ENCODE measurements at regions not wholly inside any gene's neighbourhood (a gene's known extent, or its start where the extent isn't known, plus 50 kb on each side); places are given as distances from the start of the nearest gene placed in this dataset.

DNA sequence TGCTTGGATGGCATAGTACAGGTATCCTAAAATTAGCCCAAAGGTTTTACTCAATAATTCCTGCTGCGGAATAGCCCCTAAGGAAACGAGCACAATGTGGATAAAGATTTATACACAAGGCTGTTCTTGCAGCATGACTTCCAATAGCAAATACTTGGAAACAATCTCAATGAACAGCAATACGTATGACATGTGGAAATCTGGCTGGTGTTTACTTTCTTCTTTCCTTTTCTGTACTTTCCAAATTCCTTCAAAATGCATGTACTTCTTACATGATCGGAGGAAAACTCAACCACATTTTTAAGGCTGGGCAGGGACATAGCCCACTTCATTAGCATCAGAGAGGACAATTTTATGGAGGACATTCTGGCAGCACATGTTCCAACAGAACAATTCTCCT lies 86.6 kb downstream of the C16orf95 start:
- H3K36me3 ChIP-seq, result no peaks in the 10 kb centered on the region
- peaks cover 5 to 17% (median 8%) of the 10 kb centered on the region in 4 donors for H3K4me1 ChIP-seq
- DNase-seq, result no peak
- H3K27me3 ChIP-seq, result no peaks in the 10 kb centered on the region
- no peak overlapping the region for H3K27ac ChIP-seq
- H3K9me3 ChIP-seq, result peaks cover 0 to 7% (median 0%) of the 10 kb centered on the region in 3 donors
- intact Hi-C loops (cut with DNase I; ENCODE audit: low total_unique reads), result no loop called here
- H3K4me3 ChIP-seq, result no peak overlapping the region
- TF ChIP-seq, protein P1, sequence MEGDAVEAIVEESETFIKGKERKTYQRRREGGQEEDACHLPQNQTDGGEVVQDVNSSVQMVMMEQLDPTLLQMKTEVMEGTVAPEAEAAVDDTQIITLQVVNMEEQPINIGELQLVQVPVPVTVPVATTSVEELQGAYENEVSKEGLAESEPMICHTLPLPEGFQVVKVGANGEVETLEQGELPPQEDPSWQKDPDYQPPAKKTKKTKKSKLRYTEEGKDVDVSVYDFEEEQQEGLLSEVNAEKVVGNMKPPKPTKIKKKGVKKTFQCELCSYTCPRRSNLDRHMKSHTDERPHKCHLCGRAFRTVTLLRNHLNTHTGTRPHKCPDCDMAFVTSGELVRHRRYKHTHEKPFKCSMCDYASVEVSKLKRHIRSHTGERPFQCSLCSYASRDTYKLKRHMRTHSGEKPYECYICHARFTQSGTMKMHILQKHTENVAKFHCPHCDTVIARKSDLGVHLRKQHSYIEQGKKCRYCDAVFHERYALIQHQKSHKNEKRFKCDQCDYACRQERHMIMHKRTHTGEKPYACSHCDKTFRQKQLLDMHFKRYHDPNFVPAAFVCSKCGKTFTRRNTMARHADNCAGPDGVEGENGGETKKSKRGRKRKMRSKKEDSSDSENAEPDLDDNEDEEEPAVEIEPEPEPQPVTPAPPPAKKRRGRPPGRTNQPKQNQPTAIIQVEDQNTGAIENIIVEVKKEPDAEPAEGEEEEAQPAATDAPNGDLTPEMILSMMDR (IDR thresholded peaks at IDR 0.05), result no peak

DNA sequence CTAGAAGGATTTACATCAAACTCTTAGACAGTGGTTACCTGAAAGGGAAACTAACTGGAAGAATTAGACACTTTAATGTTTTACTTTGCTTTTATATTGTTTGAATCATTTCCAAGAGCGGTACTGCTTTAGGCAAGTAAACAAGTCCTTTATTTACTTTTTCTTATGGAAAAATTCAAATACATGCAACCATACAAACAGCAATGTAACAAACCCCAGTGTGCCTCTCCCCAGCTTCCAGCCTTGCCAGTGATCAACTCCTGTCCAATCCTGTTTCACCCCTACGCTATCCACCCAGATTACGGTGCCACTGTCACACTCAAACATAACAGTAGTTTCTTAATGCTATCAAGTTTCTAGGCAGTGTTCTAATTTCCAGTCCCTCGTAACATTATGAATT lies 85.9 kb downstream of the C16orf95 start:
- intact Hi-C loops (cut with DNase I; ENCODE audit: low total_unique reads), result no loop called here
- no peak for DNase-seq
- Histone ChIP-seq H3K4me3 (no peak overlapping the region), H3K9me3 (peaks cover 0 to 7% (median 0%) of the 10 kb centered on the region in 3 donors), H3K27me3 (no peaks in the 10 kb centered on the region), H3K36me3 (no peaks in the 10 kb centered on the region), H3K4me1 (peaks cover 5 to 17% (median 8%) of the 10 kb centered on the region in 4 donors), H3K27ac (no peak overlapping the region)
- TF ChIP-seq, protein P1 (IDR thresholded peaks at IDR 0.05), result no peak

DNA sequence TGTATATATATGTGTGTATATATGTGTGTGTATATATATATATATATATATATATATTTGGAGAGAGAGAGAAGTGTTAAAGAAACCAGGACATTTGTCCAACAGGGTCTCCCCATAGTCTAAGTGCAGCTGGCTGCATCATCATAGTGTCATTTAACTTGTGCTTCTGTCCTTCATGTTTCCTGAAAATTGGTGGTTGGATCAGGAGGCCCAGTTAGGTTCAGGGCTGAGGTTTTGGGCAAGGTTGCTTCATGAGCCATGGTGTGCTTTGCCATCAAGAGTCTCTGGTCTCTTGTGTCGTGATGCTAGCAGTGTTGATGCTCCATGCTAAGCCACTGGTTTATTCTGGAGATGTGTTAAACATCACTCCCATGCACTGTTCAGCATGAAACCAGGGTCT lies 85.3 kb downstream of the C16orf95 start:
- intact Hi-C loops (cut with DNase I; ENCODE audit: low total_unique reads), result no loop called here
- H3K36me3 ChIP-seq, result no peaks in the 10 kb centered on the region

DNA sequence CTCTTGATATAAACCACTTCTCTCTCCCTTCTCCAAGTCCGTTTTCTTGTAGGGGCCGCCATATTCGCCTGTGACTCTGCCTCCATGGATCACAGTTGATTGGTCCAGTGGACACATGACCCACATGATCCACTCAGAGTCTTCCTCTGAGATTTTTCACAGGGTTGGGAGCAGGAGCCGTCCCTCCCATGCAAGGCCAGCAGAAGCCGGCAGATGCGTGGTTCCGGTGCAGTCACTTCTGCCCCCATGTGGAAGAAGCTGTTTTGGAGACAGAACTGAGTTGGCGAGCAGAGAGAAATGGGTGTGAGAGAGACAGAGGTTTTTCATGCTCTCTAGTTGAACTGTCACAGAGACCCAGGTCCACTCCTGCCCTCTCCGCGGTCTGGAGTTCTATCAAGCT lies 83.3 kb downstream of the C16orf95 start:
- DNase-seq, result no peak
- TF ChIP-seq, protein P1 (IDR thresholded peaks at IDR 0.05), result no peak
- intact Hi-C loops (cut with DNase I; ENCODE audit: low total_unique reads), result no loop called here
- Histone ChIP-seq H3K4me1 (no peaks in the 10 kb centered on the region), H3K9me3 (peaks cover 0 to 7% (median 0%) of the 10 kb centered on the region in 3 donors), H3K27ac (no peak overlapping the region), H3K27me3 (peaks cover 0 to 4% of the 10 kb centered on the region in 2 donors), H3K36me3 (no peaks in the 10 kb centered on the region), H3K4me3 (no peak overlapping the region)

More for the DNA sequence above, 85.3 kb downstream of the C16orf95 start:
- no peak for DNase-seq
- TF ChIP-seq, protein P1 (IDR thresholded peaks at IDR 0.05), result no peak
- Histone ChIP-seq H3K4me1 (peaks cover 5 to 15% (median 7%) of the 10 kb centered on the region in 4 donors), H3K27ac (no peak overlapping the region), H3K9me3 (peaks cover 0 to 7% (median 0%) of the 10 kb centered on the region in 3 donors), H3K27me3 (peaks cover 0 to under 1% of the 10 kb centered on the region in 2 donors), H3K4me3 (no peak overlapping the region)

DNA sequence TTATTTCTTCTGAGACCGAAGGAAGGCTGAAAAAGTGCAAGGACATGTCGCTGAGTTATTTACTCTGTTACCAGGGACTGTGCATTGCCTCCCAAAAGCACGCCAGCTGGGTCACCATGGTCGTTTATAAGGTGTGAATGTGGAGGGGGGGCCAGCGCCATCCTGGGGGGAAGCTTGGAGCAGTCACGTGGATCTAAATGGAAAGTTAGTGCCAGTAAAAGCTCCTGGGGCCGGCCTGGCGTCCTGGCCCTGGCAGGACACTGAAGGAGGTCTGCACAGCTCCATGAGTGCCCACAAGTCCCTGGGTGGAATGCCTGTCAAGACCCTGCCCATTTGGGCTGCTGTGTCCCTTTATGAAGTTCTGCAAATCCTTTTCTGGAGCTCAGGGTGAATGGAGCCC lies 82.6 kb downstream of the C16orf95 start:
- Histone ChIP-seq H3K4me1 (no peaks in the 10 kb centered on the region), H3K27me3 (peaks cover 0 to 4% of the 10 kb centered on the region in 2 donors), H3K9me3 (peaks cover 0 to 7% (median 0%) of the 10 kb centered on the region in 3 donors), H3K36me3 (no peaks in the 10 kb centered on the region), H3K27ac (no peak overlapping the region), H3K4me3 (no peak overlapping the region)
- intact Hi-C loops (cut with DNase I; ENCODE audit: low total_unique reads), result no loop called here
- no peak for DNase-seq
- TF ChIP-seq, protein P1 (IDR thresholded peaks at IDR 0.05), result no peak
